H1 (cell line): ENCODE measurements at regions not wholly inside any gene's neighbourhood (a gene's known extent, or its start where the extent isn't known, plus 50 kb on each side); places are given as distances from the start of the nearest gene placed in this dataset.
"Not testable (repeated sequence)": the region's sequence is repeated elsewhere in the genome, so short reads cannot be mapped to it uniquely, and the experiment has no call there.

Source experiments
- CTCF ChIA-PET: fragments of 300-600 bp; sonication (Branson Sonifier 250); formaldehyde crosslinking; loops from one replicate; lab custom pipeline; 2021; ENCODE audit not compliant: partially characterized antibody; lab: Charles Lee
- POLR2A ChIA-PET: fragments of 300-600 bp; sonication (Branson Sonifier 250); formaldehyde crosslinking; loops from one replicate; lab custom pipeline; 2021; ENCODE audit warnings: inconsistent platforms; ENCODE audit not compliant: partially characterized antibody; lab: Charles Lee
- DNase-seq, 2 experiments: peaks; one replicate each; pipeline versions ENCODE4 v3.0.0 to v3.0.0-alpha.2; 2010 to 2022; ENCODE audit warnings: low spot score in 2 of 2, low read depth in 1 of 2, mixed read lengths in 1 of 2
- FAIRE-seq: peaks from 2 replicates; lab custom pipeline; 2011; peaks lifted over from hg19 to GRCh38; lab: Jason Lieb, UNC
- H2AFZ ChIP-seq: 2 replicates; pipeline ENCODE4 v1.8.1; 2012; ENCODE audit warnings: low read length, inconsistent platforms
- H2AK5ac ChIP-seq: 2 replicates; pipeline ENCODE4 v1.6.1; 2013; ENCODE audit warnings: low read depth, low read length
- H2BK120ac ChIP-seq: replicated peaks from 2 replicates; pipeline ENCODE3; 2013; ENCODE audit warnings: low read depth, low read length, inconsistent platforms
- H2BK12ac ChIP-seq: 2 replicates; pipeline ENCODE4 v1.6.1; 2013; ENCODE audit warnings: low read depth, low read length
- H2BK15ac ChIP-seq: 2 replicates; pipeline ENCODE4 v1.6.1; 2013; ENCODE audit warnings: low read length
- H2BK20ac ChIP-seq: 2 replicates; pipeline ENCODE4 v1.6.1; 2013; ENCODE audit warnings: low read length
- H2BK5ac ChIP-seq: 2 replicates; pipeline ENCODE4 v1.6.1; 2013; ENCODE audit warnings: low read depth, low read length
- H3K14ac ChIP-seq: 2 replicates; pipeline ENCODE4 v1.6.1; 2013; ENCODE audit warnings: inconsistent platforms; ENCODE audit not compliant: insufficient read length
- H3K18ac ChIP-seq: 2 replicates; pipeline ENCODE4 v1.6.1; 2013; ENCODE audit warnings: low read length; ENCODE audit errors: extremely low read depth
- H3K23ac ChIP-seq: 2 replicates; pipeline ENCODE4 v1.6.1; 2013; ENCODE audit warnings: inconsistent platforms; ENCODE audit not compliant: insufficient read length
- H3K23me2 ChIP-seq: 2 replicates; pipeline ENCODE4 v1.6.1; 2013; ENCODE audit warnings: low read depth, low read length
- H3K27ac ChIP-seq: 2 replicates; pipeline ENCODE4 v1.6.1; 2011; ENCODE audit warnings: low read depth, low read length, inconsistent platforms
- H3K27me3 ChIP-seq, 4 experiments: replicated peaks in 1 of 4; 1 replicate in 1 of 4; 2 replicates in 3 of 4; pipeline versions ENCODE4 v1.6.1 to v1.8.1; 2011 to 2013; ENCODE audit warnings: low read length in 3 of 4, mild to moderate bottlenecking in 3 of 4, inconsistent platforms in 2 of 4, mixed read lengths in 2 of 4, moderate library complexity in 1 of 4; ENCODE audit not compliant: control insufficient read depth in 3 of 4, insufficient read depth in 3 of 4; ENCODE audit errors: extremely low read depth in 1 of 4
- H3K36me3 ChIP-seq, 4 experiments: 2 replicates each; pipeline versions ENCODE4 v1.6.1 to v1.8.1; 2011 to 2013; ENCODE audit warnings: mild to moderate bottlenecking in 4 of 4, low read length in 3 of 4, moderate library complexity in 2 of 4, control low read depth in 1 of 4, inconsistent platforms in 1 of 4; ENCODE audit not compliant: insufficient read depth in 4 of 4, control insufficient read depth in 2 of 4
- H3K4ac ChIP-seq: replicated peaks from 2 replicates; pipeline ENCODE3; 2013; ENCODE audit warnings: low read length, low read depth, mixed read lengths, inconsistent platforms; ENCODE audit not compliant: insufficient read length
- H3K4me1 ChIP-seq, 4 experiments: replicated peaks in 1 of 4; 1 replicate in 1 of 4; 2 replicates in 3 of 4; pipeline versions ENCODE4 v1.6.1 to v1.8.1; 2011 to 2013; ENCODE audit warnings: low read length in 3 of 4, inconsistent platforms in 2 of 4, mixed read lengths in 1 of 4; ENCODE audit not compliant: insufficient read depth in 4 of 4, control insufficient read depth in 3 of 4
- H3K4me2 ChIP-seq, 2 experiments: 2 replicates each; pipeline versions ENCODE4 v1.6.1 to v1.8.1; 2011 to 2013; ENCODE audit warnings: low read depth in 2 of 2, low read length in 2 of 2, control low read depth in 1 of 2, inconsistent platforms in 1 of 2, mild to moderate bottlenecking in 1 of 2; ENCODE audit not compliant: insufficient read depth in 1 of 2
- H3K4me3 ChIP-seq, 4 experiments: fragments of 200-600, 300-600 bp in 1 of 4; sonication (generic), shearing (Covaris generic), sonication (Bioruptor Twin) in 1 of 4; 2 replicates each; pipeline versions ENCODE4 v1.5.1 to v1.8.1; 2011 to 2016; ENCODE audit warnings: low read length in 4 of 4, low read depth in 3 of 4, control low read depth in 2 of 4, inconsistent platforms in 2 of 4, mild to moderate bottlenecking in 2 of 4, mixed read lengths in 1 of 4, moderate library complexity in 1 of 4; ENCODE audit not compliant: insufficient read depth in 2 of 4; ENCODE audit errors: extremely low read depth in 1 of 4
- H3K56ac ChIP-seq: replicated peaks from 2 replicates; pipeline ENCODE3; 2013; ENCODE audit warnings: low read depth, mild to moderate bottlenecking, mixed read lengths, low read length, inconsistent platforms; ENCODE audit not compliant: insufficient read length
- H3K79me1 ChIP-seq: 2 replicates; pipeline ENCODE4 v1.6.1; 2013; ENCODE audit warnings: low read depth, low read length, control low read depth
- H3K79me2 ChIP-seq, 2 experiments: 2 replicates each; pipeline versions ENCODE4 v1.6.1 to v1.8.1; 2012 to 2013; ENCODE audit warnings: low read length in 2 of 2, mild to moderate bottlenecking in 2 of 2, inconsistent platforms in 1 of 2; ENCODE audit not compliant: insufficient read depth in 2 of 2, control insufficient read depth in 1 of 2
- H3K9ac ChIP-seq, 4 experiments: replicated peaks in 1 of 4; 1 replicate in 1 of 4; 2 replicates in 3 of 4; pipeline versions ENCODE4 v1.6.1 to v1.8.1; 2011 to 2013; ENCODE audit warnings: low read depth in 3 of 4, low read length in 3 of 4, control low read depth in 2 of 4, mild to moderate bottlenecking in 2 of 4, moderate library complexity in 2 of 4, inconsistent platforms in 1 of 4; ENCODE audit errors: extremely low read depth in 1 of 4
- H3K9me3 ChIP-seq, 2 experiments: 2 replicates each; pipeline versions ENCODE4 v1.6.1 to v1.8.1; 2012 to 2013; ENCODE audit warnings: mild to moderate bottlenecking in 2 of 2, moderate library complexity in 2 of 2, control low read depth in 1 of 2, inconsistent platforms in 1 of 2, low read depth in 1 of 2, low read length in 1 of 2, mixed read lengths in 1 of 2; ENCODE audit not compliant: insufficient read depth in 2 of 2
- H4K20me1 ChIP-seq, 2 experiments: replicated peaks in 1 of 2; 2 replicates each; pipeline versions ENCODE3 to v1.8.1; 2011 to 2013; ENCODE audit warnings: inconsistent platforms in 2 of 2, low read length in 2 of 2, mild to moderate bottlenecking in 1 of 2; ENCODE audit not compliant: insufficient read depth in 2 of 2, control insufficient read depth in 1 of 2
- H4K5ac ChIP-seq: 2 replicates; pipeline ENCODE4 v1.6.1; 2013; ENCODE audit warnings: low read length, low read depth, mixed read lengths, inconsistent platforms; ENCODE audit not compliant: insufficient read length
- H4K8ac ChIP-seq: 2 replicates; pipeline ENCODE4 v1.8.0; 2013; ENCODE audit warnings: mild to moderate bottlenecking, moderate library complexity, low read length, inconsistent platforms; ENCODE audit not compliant: insufficient read depth; ENCODE audit errors: extremely low read depth
- H4K91ac ChIP-seq: replicated peaks from 2 replicates; pipeline ENCODE3; 2013; ENCODE audit warnings: low read length, mixed read lengths, inconsistent platforms; ENCODE audit not compliant: insufficient read length
- WGBS, 2 experiments: shearing (Covaris generic) in 1 of 2; methylation state at CpG; one replicate each; pipeline versions ENCODE4 v1.1.6 to v1.1.7; 2013 to 2015; ENCODE audit warnings: low lambda C conversion rate in 2 of 2, mixed read lengths in 2 of 2, inconsistent platforms in 1 of 2, low coverage in 1 of 2, missing lambda C conversion rate in 1 of 2; ENCODE audit not compliant: insufficient replicate concordance in 2 of 2, insufficient coverage in 1 of 2, insufficient read length in 1 of 2; ENCODE audit errors: extremely low coverage in 1 of 2, missing lambda C conversion rate in 1 of 2; 5-methylcytosine and 5-hydroxymethylcytosine counted together

GRCh38 chr20:43382135-43382534 is 75.6 kb upstream of the SRSF6 start:
- H4K8ac ChIP-seq, DNase-seq, FAIRE-seq, H3K4me3 ChIP-seq, H2AK5ac ChIP-seq, H4K20me1 ChIP-seq, H3K14ac ChIP-seq, POLR2A ChIA-PET, H2BK5ac ChIP-seq, H3K27ac ChIP-seq, H3K9ac ChIP-seq, H2BK12ac ChIP-seq, H3K79me2 ChIP-seq, H3K56ac ChIP-seq, H2AFZ ChIP-seq, H3K23ac ChIP-seq, H3K23me2 ChIP-seq, H3K4me2 ChIP-seq, H4K91ac ChIP-seq, H3K79me1 ChIP-seq, H3K9me3 ChIP-seq, H2BK120ac ChIP-seq, H4K5ac ChIP-seq, H2BK15ac ChIP-seq, H3K27me3 ChIP-seq, H3K18ac ChIP-seq, H3K4me1 ChIP-seq, H3K4ac ChIP-seq, H3K36me3 ChIP-seq, H2BK20ac ChIP-seq: not testable (repeated sequence)
- CTCF ChIA-PET, result interaction anchor here (2.0 kb wide), 1 partner anchor 10 kb away, joined by 7 read pairs; no protein-coding TSS in a partner anchor
- 98% methylated on average over 6 of the region's 6 CpGs; no CpG with 5 or more reads in 1 of the 2 experiments for WGBS, 2 experiments

- H2BK12ac ChIP-seq, H3K23ac ChIP-seq, H2AK5ac ChIP-seq, H3K14ac ChIP-seq, H3K23me2 ChIP-seq, H2BK15ac ChIP-seq, H3K79me2 ChIP-seq, H3K4me2 ChIP-seq, H4K20me1 ChIP-seq, H2BK120ac ChIP-seq, H2AFZ ChIP-seq, H3K9ac ChIP-seq, H3K56ac ChIP-seq, H3K18ac ChIP-seq, H3K79me1 ChIP-seq, H3K9me3 ChIP-seq, H3K27me3 ChIP-seq, H2BK5ac ChIP-seq, H2BK20ac ChIP-seq, H4K91ac ChIP-seq, H3K4me1 ChIP-seq, H3K27ac ChIP-seq, POLR2A ChIA-PET, H3K36me3 ChIP-seq, FAIRE-seq, H3K4ac ChIP-seq, H3K4me3 ChIP-seq, H4K8ac ChIP-seq, DNase-seq, H4K5ac ChIP-seq: not testable (repeated sequence)
- CTCF ChIA-PET, result interaction anchor here (1.6 to 2.0 kb wide), 2 partner anchors 10 to 27 kb away, joined by 5 to 7 read pairs; no protein-coding TSS in a partner anchor
- WGBS, 2 experiments, result 91% methylated on average over 9 of the region's 9 CpGs; no CpG with 5 or more reads in 1 of the 2 experiments
Measured at GRCh38 chr20:43381533-43381932, 76.2 kb upstream of the SRSF6 start.
